DND-41 (cell line): ENCODE measurements at regions not wholly inside any gene's neighbourhood (a gene's known extent, or its start where the extent isn't known, plus 50 kb on each side); places are given as distances from the start of the nearest gene placed in this dataset.

ENCODE experiments used
- ATAC-seq: fragments of 200-7000 bp; cut with Tn5 transposase; 3 replicates; pipeline ENCODE4 v1.9.1; 2021; ENCODE audit warnings: low read depth; ENCODE audit not compliant: insufficient read depth
- DNase-seq: peaks from one replicate; pipeline ENCODE4 v3.0.0-alpha.2; 2020
- H2AFZ ChIP-seq: 2 replicates; pipeline ENCODE4 v1.6.0; 2012; ENCODE audit warnings: low read depth, low read length
- H3K27ac ChIP-seq: 2 replicates; pipeline ENCODE4 v1.5.1; 2012; ENCODE audit warnings: low read length, inconsistent platforms
- H3K27me3 ChIP-seq: fragments of 200-600 bp; sonication (generic); 2 replicates; pipeline ENCODE4 v1.6.0; 2012; ENCODE audit warnings: low read length, mild to moderate bottlenecking, inconsistent platforms; ENCODE audit not compliant: insufficient read depth, poor library complexity
- H3K36me3 ChIP-seq: 2 replicates; pipeline ENCODE4 v1.5.1; 2012; ENCODE audit warnings: low read length, inconsistent platforms; ENCODE audit not compliant: insufficient read depth
- H3K4me1 ChIP-seq: 2 replicates; pipeline ENCODE4 v1.5.1; 2012; ENCODE audit warnings: mild to moderate bottlenecking, low read length; ENCODE audit not compliant: insufficient read depth
- H3K4me2 ChIP-seq: 2 replicates; pipeline ENCODE4 v1.6.0; 2012; ENCODE audit warnings: mild to moderate bottlenecking, moderate library complexity, low read length, inconsistent platforms; ENCODE audit not compliant: insufficient read depth
- H3K4me3 ChIP-seq, 2 experiments: fragments of 200-600 bp in 1 of 2; shearing (Covaris generic) in 1 of 2; 2 replicates each; pipeline ENCODE4 v1.5.1; 2012 to 2016; ENCODE audit warnings: inconsistent platforms in 2 of 2, low read length in 2 of 2, mild to moderate bottlenecking in 2 of 2, low read depth in 1 of 2, moderate library complexity in 1 of 2
- H3K79me2 ChIP-seq: 2 replicates; pipeline ENCODE4 v1.6.0; 2012; ENCODE audit warnings: low read length, inconsistent platforms; ENCODE audit not compliant: insufficient read depth
- H3K9ac ChIP-seq: 2 replicates; pipeline ENCODE4 v1.6.0; 2012; ENCODE audit warnings: low read depth, mild to moderate bottlenecking, inconsistent platforms, low read length, moderate library complexity
- H3K9me3 ChIP-seq: 2 replicates; pipeline ENCODE4 v1.5.1; 2012; ENCODE audit warnings: low read length, moderate library complexity, mild to moderate bottlenecking, inconsistent platforms; ENCODE audit not compliant: insufficient read depth, severe bottlenecking
- H4K20me1 ChIP-seq: 2 replicates; pipeline ENCODE4 v1.6.0; 2012; ENCODE audit warnings: low read length; ENCODE audit not compliant: insufficient read depth
- CTCF ChIP-seq: IDR thresholded peaks from 2 replicates; pipeline ENCODE4 v1.5.1; 2012; ENCODE audit warnings: borderline replicate concordance, low read length, moderate library complexity, mild to moderate bottlenecking; ENCODE audit not compliant: poor library complexity, severe bottlenecking; ENCODE audit errors: extremely low read depth
- EZH2 ChIP-seq: IDR thresholded peaks from 3 replicates; pipeline ENCODE4 v1.6.1; 2012; ENCODE audit warnings: borderline replicate concordance, low read depth, mild to moderate bottlenecking, moderate library complexity, low read length, inconsistent platforms; ENCODE audit not compliant: severe bottlenecking

- Histone ChIP-seq H3K79me2 (no peaks in the 10 kb centered on the region), H3K9me3 (no peaks in the 10 kb centered on the region), H3K27me3 (no peaks in the 10 kb centered on the region), H3K36me3 (no peaks in the 10 kb centered on the region), H2AFZ (no peak overlapping the region), H3K4me2 (no peak overlapping the region), H4K20me1 (no peaks in the 10 kb centered on the region), H3K9ac (no peak overlapping the region), H3K4me3 (no peak overlapping the region), H3K27ac (no peak overlapping the region), H3K4me1 (no peaks in the 10 kb centered on the region)
- TF ChIP-seq EZH2 (no peak), CTCF (no peak)
- no peak for ATAC-seq
- no peak for DNase-seq
Measured at GRCh38 chr12:61750604-61751003, 509.6 kb upstream of the USP15 start.

GRCh38 chr12:61754214-61754613, 506.0 kb upstream of the USP15 start:
- Histone ChIP-seq H3K9me3 (no peaks in the 10 kb centered on the region), H3K4me1 (no peaks in the 10 kb centered on the region), H4K20me1 (no peaks in the 10 kb centered on the region), H2AFZ (no peak overlapping the region), H3K27me3 (no peaks in the 10 kb centered on the region), H3K79me2 (no peaks in the 10 kb centered on the region), H3K9ac (no peak overlapping the region), H3K36me3 (no peaks in the 10 kb centered on the region), H3K27ac (no peak overlapping the region), H3K4me2 (no peak overlapping the region), H3K4me3 (no peak overlapping the region)
- ATAC-seq (no peak), DNase-seq (no peak)
- TF ChIP-seq CTCF (no peak), EZH2 (no peak)

- Histone ChIP-seq H3K4me3 (no peak overlapping the region), H4K20me1 (no peaks in the 10 kb centered on the region), H3K9me3 (no peaks in the 10 kb centered on the region), H3K79me2 (no peaks in the 10 kb centered on the region), H3K27ac (no peak overlapping the region), H3K4me1 (no peaks in the 10 kb centered on the region), H3K9ac (no peak overlapping the region), H2AFZ (no peak overlapping the region), H3K4me2 (no peak overlapping the region), H3K27me3 (no peaks in the 10 kb centered on the region), H3K36me3 (no peaks in the 10 kb centered on the region)
- ATAC-seq, result no peak
- TF ChIP-seq CTCF, result no peak
- no peak for TF ChIP-seq EZH2
- DNase-seq, result no peak
Measured at GRCh38 chr12:61757831-61758505, 502.2 kb upstream of the USP15 start.
